ENCODE measurements at regions not wholly inside any gene's neighbourhood (a gene's known extent, or its start where the extent isn't known, plus 50 kb on each side); places are given as distances from the start of the nearest gene placed in this dataset.
"Not testable (repeated sequence)": the region's sequence is repeated elsewhere in the genome, so short reads cannot be mapped to it uniquely, and the experiment has no call there.

- DNase-seq (ENCODE audit: low spot score) = not testable (repeated sequence)
These were observed 165.9 kb upstream of the NPAP1 start for GRCh38 chr15:24509714-24510113.

GRCh38 chr15:24511598-24511997, 164.0 kb upstream of the NPAP1 start:
- DNase-seq (ENCODE audit: low spot score) = not testable (repeated sequence)

- not testable (repeated sequence) for DNase-seq (ENCODE audit: low spot score)
These were observed 156.8 kb upstream of the NPAP1 start for GRCh38 chr15:24518772-24519171.

- DNase-seq (ENCODE audit: low spot score) = not testable (repeated sequence)
These were observed 144.3 kb upstream of the NPAP1 start for GRCh38 chr15:24531235-24531634.

DNA sequence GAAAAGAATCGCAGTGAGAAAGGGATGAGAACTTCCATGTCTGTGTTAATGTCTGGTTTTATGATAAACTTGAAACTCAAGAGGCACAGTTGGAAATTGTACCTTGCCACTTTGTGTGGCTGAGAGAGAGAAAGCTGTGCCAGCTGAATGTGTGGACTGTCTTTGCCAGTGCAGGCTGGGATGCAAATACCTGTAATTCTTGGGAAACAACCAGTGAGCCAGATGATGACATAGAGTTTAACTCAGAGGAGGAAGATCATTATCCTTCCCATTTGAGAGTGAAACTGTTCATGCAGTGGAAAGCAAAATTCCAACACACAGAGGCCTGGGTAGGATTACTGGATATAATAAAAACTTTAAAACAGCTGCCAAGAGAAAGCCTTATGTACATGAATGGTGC, 141.5 kb upstream of the NPAP1 start:
- not testable (repeated sequence) for DNase-seq (ENCODE audit: low spot score)

DNA sequence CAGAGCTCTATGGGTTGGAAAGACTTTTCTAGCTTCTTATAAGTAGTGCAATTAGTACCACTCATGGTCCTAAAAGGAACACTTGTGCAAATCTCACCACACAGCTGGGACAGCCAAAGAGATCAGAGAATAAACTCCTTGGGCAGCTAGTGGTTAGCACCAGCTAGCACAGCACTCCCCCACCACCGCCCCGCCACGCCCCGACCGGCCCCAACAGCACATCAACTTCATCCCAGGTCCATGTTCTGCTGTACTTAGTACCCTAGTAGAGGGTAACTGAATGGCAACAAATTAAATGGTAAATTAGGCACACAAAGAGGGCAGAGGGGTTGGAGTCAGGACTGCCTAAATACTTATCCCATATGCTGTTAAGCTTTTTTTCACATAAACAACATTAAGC, 118.3 kb upstream of the NPAP1 start:
- DNase-seq (ENCODE audit: low spot score) = not testable (repeated sequence)

DNA sequence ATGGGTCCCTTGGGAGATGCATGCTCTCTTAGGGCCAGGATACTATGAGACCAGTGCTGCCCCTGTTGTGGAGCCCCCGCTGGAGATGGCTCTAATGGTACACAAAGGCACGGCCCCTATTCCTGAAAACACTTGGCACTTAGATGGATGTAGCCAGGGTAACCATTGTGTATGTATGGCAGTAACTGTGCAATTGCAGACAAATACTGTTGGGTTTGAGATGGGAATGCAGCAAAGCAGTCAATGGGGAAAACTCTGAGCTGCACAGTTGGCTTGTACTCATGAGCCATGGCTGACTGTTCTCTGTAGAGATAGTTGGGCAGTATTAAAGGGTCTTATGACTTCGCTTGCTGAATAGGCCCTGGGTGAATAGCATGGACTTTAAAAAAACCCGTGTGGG, 67.9 kb upstream of the NPAP1 start:
- DNase-seq (ENCODE audit: low spot score) = no peak

DNA sequence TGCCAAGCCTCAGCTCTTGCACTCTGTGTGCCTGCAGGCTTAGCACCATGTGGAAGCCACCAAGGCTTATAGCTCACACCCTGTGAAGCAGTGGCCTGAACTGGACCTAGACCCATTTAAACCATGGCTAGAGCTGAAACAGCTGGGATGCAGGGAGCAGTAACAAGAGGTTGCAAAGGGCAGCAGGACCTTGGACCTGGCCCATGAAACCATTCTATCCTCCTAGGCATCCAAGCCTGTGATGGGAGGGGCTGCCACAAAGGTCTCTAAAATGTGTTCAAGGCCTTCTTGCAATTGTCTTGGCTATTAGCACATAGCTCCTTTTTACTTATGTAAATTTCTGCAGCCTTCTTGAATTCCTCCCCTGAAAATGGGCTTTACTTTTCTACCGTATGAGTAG, 57.9 kb upstream of the NPAP1 start:
- DNase-seq (ENCODE audit: low spot score) = no peak

DNA sequence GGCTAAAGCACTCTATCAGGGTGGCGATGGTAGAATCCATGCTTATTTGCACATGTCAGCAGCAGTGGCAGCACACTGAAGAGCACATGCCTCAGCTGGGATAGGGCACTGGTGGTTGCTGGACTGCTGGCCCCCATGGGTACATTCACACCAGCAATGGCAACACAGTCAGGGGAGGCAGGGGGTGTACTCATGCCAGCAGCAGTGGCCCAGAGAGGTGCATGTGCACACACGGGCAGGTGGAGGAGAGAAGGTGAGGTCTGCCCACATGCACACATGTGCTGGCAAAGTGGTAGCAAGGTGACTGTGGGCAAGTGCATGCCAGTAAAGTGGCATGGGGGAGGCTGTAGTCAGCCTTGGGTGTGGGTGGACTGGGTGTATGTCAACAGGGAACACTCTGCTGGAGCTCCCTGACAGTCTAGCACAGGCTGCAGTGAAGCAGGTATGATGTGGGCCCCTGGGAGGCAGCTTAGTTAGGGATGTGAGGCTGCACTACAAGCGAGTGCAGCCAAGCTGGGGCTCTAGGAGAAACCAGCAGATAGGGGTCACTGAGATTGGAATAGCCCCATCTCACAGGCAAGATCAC, 53.9 kb upstream of the NPAP1 start:
- DNase-seq (ENCODE audit: low spot score) = no peak

All from HuH-7 (cell line).